ENCODE measurements at regions not wholly inside any gene's neighbourhood (a gene's known extent, or its start where the extent isn't known, plus 50 kb on each side); places are given as distances from the start of the nearest gene placed in this dataset.

DNA sequence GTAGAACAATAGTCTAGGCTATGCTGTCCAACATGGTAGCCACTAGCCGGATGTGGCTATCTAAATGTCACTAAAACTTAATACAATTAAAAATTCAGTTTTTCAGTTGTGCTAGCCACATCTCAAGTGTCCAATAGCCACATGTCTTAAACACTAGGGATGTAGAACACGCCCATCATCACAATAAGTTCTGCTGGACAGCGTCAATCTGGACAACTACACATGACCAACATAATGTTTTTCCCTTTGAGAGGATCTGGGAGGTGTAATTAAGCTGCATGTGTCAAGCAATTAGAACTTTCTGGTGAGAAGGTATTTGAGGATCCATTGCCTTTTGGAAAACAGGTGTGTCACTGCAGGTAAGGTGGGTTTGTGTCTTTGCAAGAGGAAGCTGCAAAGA lies 424.6 kb upstream of the WWC1 start:
- no peak overlapping the region for H3K4me3 ChIP-seq (ENCODE audit: low read depth, low read length)
- DNase-seq (ENCODE audit: low read depth), result no peak
- TF ChIP-seq, protein P1, sequence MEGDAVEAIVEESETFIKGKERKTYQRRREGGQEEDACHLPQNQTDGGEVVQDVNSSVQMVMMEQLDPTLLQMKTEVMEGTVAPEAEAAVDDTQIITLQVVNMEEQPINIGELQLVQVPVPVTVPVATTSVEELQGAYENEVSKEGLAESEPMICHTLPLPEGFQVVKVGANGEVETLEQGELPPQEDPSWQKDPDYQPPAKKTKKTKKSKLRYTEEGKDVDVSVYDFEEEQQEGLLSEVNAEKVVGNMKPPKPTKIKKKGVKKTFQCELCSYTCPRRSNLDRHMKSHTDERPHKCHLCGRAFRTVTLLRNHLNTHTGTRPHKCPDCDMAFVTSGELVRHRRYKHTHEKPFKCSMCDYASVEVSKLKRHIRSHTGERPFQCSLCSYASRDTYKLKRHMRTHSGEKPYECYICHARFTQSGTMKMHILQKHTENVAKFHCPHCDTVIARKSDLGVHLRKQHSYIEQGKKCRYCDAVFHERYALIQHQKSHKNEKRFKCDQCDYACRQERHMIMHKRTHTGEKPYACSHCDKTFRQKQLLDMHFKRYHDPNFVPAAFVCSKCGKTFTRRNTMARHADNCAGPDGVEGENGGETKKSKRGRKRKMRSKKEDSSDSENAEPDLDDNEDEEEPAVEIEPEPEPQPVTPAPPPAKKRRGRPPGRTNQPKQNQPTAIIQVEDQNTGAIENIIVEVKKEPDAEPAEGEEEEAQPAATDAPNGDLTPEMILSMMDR (IDR thresholded peaks at IDR 0.05; ENCODE audit: low read depth, low read length, missing control alignments), result no peak

DNA sequence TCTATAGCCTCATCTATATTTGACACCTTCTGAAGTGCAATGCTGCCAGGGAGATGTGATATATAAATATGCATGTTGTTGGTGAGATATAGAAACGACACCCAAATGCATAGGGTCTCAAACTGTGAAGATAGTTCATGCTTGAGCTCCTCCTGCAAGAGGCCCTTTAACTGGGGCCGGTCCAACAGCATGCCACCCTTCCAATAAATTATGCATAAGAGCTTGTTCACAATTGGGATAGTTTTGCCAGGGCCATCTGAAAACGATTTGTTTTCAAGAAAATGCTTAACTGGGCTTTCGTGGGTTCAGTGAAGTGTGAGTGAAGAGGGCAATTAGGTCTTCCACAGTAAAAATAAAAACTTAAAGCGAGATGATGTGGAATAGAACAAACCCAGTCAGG lies 424.2 kb upstream of the WWC1 start:
- TF ChIP-seq, protein P1 (IDR thresholded peaks at IDR 0.05; ENCODE audit: low read depth, low read length, missing control alignments), result no peak
- no peak for DNase-seq (ENCODE audit: low read depth)

DNA sequence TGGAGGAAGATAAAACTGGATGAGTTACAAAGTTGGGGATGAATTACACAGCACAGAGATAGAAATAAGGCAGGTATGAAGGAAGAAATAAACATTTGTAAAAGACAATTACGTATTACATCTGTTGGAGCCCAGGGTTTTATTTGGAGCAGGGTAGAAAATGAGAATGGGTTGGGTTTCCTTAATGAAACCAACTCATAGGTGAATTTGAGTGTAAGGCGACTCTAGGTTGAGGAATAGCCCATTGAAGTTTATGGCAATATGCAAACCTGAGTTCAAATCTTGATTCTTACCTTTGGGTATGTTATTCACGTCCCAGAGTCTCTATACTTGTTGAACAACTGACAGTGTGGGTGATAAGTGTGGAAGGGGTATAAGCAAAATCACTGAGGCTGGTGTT lies 422.3 kb upstream of the WWC1 start:
- no peak overlapping the region for H3K4me3 ChIP-seq (ENCODE audit: low read depth, low read length)
- DNase-seq (ENCODE audit: low read depth), result no peak
- TF ChIP-seq, protein P1 (IDR thresholded peaks at IDR 0.05; ENCODE audit: low read depth, low read length, missing control alignments), result no peak

More for the DNA sequence above, 424.2 kb upstream of the WWC1 start:
- H3K4me3 ChIP-seq (ENCODE audit: low read depth, low read length), result no peak overlapping the region

DNA sequence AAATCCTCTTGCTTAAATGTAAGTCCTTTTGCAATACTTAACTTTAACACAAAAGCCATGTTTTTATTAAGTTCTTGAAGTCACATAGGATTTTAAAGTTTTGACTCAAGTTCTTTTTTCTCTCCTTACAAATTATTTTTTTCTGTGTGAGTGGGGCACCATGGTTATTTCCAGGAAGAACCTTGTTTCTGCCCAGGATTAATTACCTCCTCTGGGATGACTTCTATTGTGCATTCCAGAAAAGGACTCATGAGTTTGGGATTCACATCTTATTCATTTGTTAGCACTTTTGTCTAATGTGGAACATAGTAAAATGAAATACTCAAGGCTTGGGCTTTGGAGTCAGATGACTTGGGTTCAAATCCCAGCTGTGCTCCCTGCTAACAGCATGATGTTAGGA lies 421.4 kb upstream of the WWC1 start:
- DNase-seq (ENCODE audit: low read depth), result no peak
- TF ChIP-seq, protein P1 (IDR thresholded peaks at IDR 0.05; ENCODE audit: low read depth, low read length, missing control alignments), result no peak
- no peak overlapping the region for H3K4me3 ChIP-seq (ENCODE audit: low read depth, low read length)

DNA sequence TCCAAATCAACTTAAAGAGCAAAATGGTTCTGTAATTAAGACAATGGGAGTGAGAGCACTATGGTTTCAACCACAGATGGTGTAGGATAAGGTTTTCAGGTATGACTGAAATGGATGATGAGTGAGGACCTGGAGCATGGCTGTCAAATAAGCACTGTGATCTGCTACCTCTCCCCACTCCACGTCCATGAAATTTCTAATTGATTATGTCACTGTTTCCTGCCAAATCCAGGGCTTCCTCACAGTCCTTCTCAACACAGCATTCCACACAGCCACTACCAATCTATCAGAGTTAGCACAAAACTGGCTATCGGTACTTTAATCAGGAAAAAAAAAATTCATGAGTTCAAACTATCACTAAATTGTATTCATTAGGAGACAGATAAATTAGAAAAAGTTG lies 420.4 kb upstream of the WWC1 start:
- TF ChIP-seq, protein P1 (IDR thresholded peaks at IDR 0.05; ENCODE audit: low read depth, low read length, missing control alignments), result no peak
- no peak overlapping the region for H3K4me3 ChIP-seq (ENCODE audit: low read depth, low read length)

DNA sequence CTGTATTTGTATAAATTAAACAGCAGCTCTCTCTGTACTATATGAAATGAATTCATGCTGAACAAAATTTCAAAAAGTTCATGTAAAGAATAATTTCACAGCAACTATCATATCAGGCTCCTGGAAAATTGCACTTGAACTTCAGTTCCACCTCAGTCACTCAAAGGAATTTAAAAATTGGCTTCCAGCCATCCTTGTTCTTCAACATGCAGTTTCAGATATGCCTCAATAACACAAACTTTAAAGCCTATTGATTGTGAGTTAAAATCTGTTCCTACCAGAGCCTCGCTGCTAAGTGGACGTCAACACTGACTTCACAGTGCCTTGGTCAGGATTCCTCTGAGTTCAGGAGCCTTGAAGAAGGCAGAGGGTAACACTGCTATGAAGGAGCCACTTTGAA lies 418.7 kb upstream of the WWC1 start:
- no peak overlapping the region for H3K4me3 ChIP-seq (ENCODE audit: low read depth, low read length)
- no peak for DNase-seq (ENCODE audit: low read depth)
- TF ChIP-seq, protein P1 (IDR thresholded peaks at IDR 0.05; ENCODE audit: low read depth, low read length, missing control alignments), result no peak

More for the DNA sequence above, 420.4 kb upstream of the WWC1 start:
- no peak for DNase-seq (ENCODE audit: low read depth)

DNA sequence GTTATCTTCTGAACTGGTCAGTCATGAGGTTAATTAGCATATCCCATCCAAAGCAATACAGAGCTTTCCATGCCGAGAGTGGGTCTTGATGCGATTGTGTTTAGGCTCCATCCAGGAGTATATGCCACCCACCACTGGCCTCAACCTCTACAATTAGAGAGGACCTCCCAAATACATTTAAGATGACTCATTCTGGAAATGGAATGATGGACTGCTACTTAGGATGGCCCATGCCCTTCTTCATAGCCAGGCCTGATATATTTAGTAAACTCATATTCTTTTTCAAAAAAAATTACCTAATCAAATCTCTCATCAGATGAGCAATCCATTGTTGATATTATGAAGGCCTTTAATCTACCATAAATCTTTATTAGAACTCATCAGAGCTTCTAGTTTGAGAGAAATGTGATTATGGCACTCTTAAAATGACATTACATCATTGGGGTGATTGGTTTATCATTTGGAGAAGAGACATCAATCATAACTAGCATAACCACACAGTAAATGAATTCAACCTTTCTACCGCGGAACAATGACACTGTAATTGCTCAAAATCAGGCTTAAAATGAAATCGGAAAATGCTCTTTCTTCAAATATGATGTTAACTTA lies 414.2 kb upstream of the WWC1 start:
- no peak for DNase-seq (ENCODE audit: low read depth)
- H3K4me3 ChIP-seq (ENCODE audit: low read depth, low read length), result no peak overlapping the region
- TF ChIP-seq, protein P1 (IDR thresholded peaks at IDR 0.05; ENCODE audit: low read depth, low read length, missing control alignments), result no peak

Measured in GM12864 (cell line).